HG02571 (cell line): ENCODE measurements at regions not wholly inside any gene's neighbourhood (a gene's known extent, or its start where the extent isn't known, plus 50 kb on each side); places are given as distances from the start of the nearest gene placed in this dataset.

Experiments used
- ATAC-seq: cut with Tn5 transposase; IDR thresholded peaks from one replicate; pipeline ENCODE4 v1.9.1; 2021; ENCODE audit warnings: mild to moderate bottlenecking, moderate library complexity; ENCODE audit not compliant: unreplicated experiment

DNA sequence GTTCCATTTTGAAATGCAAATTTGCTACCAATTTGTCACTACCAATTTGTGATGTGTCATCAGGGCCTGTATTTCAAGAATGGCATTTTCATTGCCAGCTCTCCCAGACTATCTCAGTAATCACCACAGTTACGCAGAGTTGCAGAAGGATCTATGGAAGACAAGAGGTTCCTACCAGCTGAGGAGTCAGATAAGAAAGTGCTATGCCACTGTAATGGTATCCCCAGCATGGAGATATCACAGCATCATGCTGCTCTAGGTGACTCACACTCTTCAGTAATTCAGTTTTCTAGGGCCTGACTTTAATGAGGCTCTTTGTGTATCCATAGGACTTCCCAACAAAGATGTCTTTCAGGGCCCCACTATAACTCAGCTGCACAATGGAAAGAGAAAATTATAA, 490.3 kb downstream of the ARHGEF28 start:
- no peak for ATAC-seq

DNA sequence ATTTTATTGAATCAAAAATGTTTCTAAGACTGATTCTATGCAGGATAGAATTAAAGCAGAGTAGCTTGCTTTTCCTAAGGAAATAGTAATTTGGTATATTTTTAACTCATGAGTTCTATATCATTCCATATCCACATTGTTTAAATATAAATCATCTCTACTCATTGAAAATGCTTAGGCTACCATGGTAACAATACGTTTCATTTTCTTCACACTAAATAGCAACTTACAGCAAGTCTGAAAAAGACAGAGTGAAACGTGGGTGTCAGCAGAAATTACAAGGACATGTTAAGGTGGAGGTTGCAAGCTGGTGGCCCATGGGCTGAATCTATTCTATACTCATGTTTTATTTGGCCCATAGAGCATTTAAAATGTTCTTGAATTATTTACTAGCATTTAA, 487.9 kb downstream of the ARHGEF28 start:
- no peak for ATAC-seq

GRCh38 chr5:74113196-74113540, 487.2 kb downstream of the ARHGEF28 start:
- no peak for ATAC-seq

DNA sequence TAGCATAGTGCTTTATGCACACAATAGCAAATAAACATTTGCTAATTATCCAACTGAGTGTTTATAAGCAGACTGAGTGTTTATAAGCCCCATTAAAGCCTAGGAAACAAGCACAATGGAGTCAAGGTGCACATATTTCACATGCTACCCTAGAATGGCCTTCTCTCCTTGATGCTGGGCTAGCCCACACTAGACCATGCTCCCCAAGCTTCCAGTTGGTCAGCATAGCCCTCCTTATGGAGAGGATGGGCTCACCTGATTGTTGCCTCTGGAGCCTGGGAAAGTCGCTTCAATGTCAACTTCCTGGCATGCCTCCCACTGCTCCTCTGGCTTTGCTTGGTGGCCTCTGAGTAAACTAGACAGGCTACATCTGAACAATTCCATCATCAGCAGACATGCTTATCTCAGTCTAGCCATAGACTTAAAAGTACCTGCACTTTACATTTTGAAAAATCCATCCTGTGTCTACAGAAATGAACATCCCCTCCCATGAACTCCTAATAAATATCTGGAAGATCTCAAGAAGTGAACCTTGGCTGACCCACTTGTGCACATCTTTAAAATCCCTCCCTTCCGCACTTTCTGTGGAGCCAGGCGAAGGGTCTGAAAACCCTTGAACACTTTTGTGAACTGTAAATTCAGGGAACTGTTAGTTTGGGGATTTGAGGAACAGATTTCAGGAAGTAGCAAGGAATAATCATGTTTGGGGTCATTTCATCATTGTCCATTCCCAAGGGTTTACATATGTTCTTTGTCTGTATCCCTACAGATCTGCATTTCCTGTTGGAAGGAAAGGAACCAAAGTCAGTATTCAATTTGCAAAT, 486.6 kb downstream of the ARHGEF28 start:
- ATAC-seq = no peak

DNA sequence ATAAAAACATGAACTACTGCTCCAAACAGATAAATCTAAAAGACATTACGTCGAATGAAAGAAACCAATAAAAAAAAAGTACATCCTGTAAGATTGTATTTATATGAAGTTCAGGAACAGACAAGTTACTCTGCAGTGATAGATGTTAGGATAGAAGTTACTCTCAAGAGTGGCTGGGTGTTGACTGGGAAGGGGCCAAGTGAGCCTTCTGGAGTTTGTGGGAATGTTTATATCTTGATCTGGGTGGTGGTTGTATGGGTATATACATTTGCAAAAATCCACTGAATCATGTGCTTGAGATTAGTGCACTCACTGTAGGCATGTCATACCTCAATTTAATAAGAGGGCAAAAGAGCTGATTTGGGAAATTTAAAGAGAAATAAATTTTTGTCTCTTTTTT, 485.8 kb downstream of the ARHGEF28 start:
- ATAC-seq = no peak

DNA sequence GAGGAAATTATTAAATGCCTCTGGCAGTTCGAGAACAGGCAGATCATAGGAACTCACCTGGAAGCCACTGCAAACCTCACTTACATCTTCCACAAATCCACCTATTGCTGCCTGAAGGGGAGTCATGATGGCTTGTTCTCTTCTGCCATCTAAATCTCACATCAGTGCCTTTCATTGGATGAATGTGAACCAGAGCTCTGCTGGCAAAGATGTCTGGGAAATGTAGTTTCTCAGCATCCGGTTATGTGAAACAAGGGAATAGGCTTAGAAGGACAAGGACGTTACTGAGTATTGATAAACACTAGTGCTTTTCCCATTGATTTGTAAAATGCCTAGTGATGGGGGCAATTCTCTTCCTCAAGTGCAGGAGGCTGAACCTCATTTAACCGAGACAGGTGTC, 483.3 kb downstream of the ARHGEF28 start:
- no peak for ATAC-seq

DNA sequence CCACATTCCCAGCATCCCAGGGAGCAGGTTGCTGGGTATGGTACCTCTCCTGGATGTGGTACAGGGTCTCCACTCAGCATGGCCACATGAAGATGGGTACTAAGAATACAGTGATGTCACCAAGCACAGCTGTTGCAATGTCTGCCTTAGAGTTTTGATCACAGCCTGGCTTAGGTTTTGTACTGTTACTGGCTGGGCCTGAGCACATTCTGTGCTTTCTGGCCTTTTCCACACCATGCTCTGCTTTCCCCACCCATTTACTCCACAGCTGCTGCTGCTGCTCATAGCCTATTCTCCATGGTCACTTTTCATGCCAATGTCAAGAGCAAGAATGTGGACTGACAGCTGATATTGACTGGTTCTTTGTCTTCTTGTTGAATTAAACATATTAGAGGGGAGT, 481.9 kb downstream of the ARHGEF28 start:
- no peak for ATAC-seq

DNA sequence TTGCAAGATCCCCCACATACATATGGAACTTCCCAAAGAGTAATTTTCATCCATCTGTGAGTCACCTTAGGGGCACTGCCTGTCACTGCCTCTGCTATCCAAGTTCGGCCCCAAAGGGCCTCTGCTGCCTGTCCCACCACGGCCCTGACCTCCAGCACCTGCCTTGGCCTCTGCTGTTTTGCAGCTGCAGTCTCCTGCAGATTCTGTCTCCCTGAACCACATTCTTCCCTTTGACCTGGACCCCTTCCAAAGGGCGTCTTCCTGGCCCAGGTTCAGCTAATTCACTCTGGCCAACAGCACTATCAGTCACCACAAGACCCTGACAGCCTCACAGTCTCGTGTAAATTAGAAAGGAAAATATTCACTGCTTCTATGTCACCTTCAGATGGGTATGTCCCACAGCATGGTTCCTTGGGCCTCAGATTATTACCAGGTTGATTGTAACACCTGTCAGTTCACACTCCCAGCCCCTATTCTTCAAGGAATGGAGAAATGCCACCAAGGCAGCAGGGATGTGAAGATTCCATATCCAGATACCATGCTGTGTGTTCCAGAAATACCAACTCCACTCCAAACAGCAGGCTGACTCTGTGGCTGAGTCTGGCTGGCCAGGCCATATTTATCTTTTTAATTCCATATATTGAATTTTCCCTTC, 479.3 kb downstream of the ARHGEF28 start:
- no peak for ATAC-seq

- no peak for ATAC-seq
Observed at GRCh38 chr5:74103131-74104023, 477.4 kb downstream of the ARHGEF28 start.

GRCh38 chr5:74100268-74100665, 474.3 kb downstream of the ARHGEF28 start:
- ATAC-seq = no peak

- ATAC-seq = no peak
Observed at GRCh38 chr5:74099538-74100267, 473.7 kb downstream of the ARHGEF28 start.

GRCh38 chr5:74098941-74099340, 472.9 kb downstream of the ARHGEF28 start:
- no peak for ATAC-seq

- ATAC-seq = no peak
Observed at GRCh38 chr5:74098456-74098855, 472.5 kb downstream of the ARHGEF28 start.

GRCh38 chr5:74096325-74096724, 470.3 kb downstream of the ARHGEF28 start:
- no peak for ATAC-seq

GRCh38 chr5:74095871-74096270, 469.9 kb downstream of the ARHGEF28 start:
- no peak for ATAC-seq

- ATAC-seq = no peak
Observed at GRCh38 chr5:74094782-74095108, 468.7 kb downstream of the ARHGEF28 start.

DNA sequence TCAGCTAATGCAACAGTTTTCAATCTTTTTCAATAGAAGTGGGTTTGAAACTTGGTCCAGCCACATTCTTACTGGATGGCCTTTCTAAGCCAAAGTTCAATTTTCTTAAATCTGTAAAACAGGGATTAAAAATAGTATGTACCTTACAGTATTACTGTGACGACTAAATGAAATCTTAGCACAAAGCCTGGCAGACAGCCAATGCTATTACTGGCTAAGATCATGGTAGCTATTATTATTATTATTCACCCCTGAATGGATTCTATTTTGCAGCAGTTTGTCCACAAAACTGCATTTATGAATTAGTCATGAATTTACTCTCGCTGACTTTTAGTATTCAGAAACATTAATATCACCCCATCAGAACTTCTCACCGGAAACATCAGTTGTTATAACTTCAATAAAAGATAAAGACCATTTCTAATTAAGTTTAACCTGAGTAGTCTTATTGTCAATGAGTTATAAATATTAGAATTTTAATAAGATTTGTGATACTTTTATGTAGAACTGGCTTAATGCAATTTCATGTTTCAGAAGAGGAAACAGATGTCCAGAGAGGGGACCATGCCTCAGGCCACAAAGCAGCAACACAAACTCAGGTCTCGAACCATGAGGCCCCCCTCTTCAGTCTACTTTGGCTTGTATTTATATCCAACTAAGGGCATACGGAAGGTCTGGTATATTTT, 468.2 kb downstream of the ARHGEF28 start:
- ATAC-seq = no peak

GRCh38 chr5:74093561-74093960, 467.6 kb downstream of the ARHGEF28 start:
- ATAC-seq = no peak

DNA sequence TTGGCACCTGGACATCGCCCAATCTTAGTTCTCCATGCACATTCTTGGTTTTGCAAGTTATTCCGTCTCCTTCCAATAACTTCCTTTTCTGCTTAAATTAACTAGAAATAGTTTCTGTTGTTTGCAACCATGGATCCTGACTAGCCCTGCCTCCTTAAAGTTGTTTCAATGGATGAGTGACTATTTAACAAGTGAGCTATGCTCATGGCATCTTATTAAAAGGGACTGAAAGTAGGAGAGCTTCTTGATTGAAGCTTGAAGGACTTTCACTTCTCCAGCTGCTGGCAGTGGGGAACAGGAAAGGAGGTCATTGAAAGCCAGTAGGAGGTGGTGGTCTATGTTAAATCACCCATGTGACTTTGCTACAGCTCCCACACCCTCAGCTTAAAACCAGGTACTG, 466.8 kb downstream of the ARHGEF28 start:
- ATAC-seq = no peak

DNA sequence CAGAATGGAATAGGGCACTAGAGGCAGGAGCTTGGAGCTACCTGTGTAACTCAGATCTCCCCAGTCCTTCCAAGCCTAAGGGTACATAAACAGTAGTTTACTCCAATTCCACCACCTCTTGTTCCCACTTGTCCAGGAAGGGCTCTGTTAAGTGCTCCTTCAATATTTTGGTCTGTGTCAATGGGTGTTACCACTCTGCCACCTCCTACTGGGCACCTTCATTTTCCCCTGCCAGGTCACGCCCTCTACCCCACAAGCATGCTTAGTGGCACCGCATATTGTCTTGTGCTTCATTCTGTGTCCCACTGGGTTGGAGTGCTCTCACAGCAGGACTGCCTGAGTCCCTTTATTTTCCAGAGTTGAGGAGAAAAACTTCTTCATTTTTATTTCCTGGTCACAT, 459.8 kb downstream of the ARHGEF28 start:
- ATAC-seq = no peak

DNA sequence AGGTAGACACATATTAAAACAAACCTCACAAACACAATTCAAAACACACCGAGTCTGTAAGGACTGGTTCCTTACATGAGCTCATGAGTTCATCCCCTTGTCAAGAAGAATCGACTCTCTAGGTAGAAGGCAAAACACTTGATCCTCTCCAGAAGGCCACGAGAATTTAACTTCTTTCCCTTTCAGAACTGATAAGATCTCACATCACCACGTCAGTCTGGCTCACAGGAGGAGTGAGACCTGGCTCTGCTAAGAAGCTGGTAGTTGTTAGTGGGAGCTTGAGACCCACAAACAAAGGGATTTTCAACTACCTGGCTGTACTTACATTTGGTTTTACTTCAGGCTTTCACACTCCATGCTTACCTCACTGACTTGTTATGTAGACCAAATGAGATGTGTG, 459.2 kb downstream of the ARHGEF28 start:
- ATAC-seq = no peak
